ENCODE measurements at regions not wholly inside any gene's neighbourhood (a gene's known extent, or its start where the extent isn't known, plus 50 kb on each side); places are given as distances from the start of the nearest gene placed in this dataset.
"Not testable (repeated sequence)": the region's sequence is repeated elsewhere in the genome, so short reads cannot be mapped to it uniquely, and the experiment has no call there.

DNA sequence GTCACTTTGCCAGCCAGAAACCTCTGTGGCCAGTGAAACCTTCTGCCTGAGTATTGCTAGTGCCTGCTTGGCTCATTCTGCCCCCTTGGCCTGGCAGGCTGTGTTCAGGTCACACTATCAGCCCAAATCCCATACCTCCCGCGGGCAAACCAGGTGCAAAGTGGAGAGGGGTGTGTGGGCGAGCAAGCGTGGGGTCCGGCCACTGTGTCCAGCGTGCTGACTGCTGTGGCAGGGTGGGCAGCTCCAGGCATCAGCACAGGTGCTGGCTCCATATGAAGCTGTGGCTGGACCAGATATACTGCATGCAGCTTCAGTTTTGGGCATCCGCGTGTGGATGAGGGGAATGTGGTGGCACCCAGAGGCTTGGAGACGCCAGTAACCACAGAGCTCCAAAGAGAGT, 576.5 kb upstream of the EDIL3 start:
- DNase-seq (ENCODE audit: low read depth in 1 of 2, low spot score in 1 of 2) = no peak
- Histone ChIP-seq H3K27me3 (no peaks in the 10 kb centered on the region), H3K27ac (no peak overlapping the region), H3K4me3 (no peak overlapping the region), H3K9me3 (ENCODE audit: low read depth) (no peaks in the 10 kb centered on the region), H3K4me1 (ENCODE audit: low read depth) (no peaks in the 10 kb centered on the region), H3K36me3 (no peaks in the 10 kb centered on the region)
- no peak for TF ChIP-seq CTCF (IDR thresholded peaks at IDR 0.05; ENCODE audit: low read depth, low read length)

GRCh38 chr5:84961903-84962302, 577.2 kb upstream of the EDIL3 start:
- Histone ChIP-seq H3K27ac (no peak overlapping the region), H3K9me3 (ENCODE audit: low read depth) (no peaks in the 10 kb centered on the region), H3K27me3 (no peaks in the 10 kb centered on the region), H3K4me1 (ENCODE audit: low read depth) (no peaks in the 10 kb centered on the region), H3K4me3 (no peak overlapping the region), H3K36me3 (no peaks in the 10 kb centered on the region)
- no peak for DNase-seq (ENCODE audit: low read depth in 1 of 2, low spot score in 1 of 2)
- no peak for TF ChIP-seq CTCF (IDR thresholded peaks at IDR 0.05; ENCODE audit: low read depth, low read length)

DNA sequence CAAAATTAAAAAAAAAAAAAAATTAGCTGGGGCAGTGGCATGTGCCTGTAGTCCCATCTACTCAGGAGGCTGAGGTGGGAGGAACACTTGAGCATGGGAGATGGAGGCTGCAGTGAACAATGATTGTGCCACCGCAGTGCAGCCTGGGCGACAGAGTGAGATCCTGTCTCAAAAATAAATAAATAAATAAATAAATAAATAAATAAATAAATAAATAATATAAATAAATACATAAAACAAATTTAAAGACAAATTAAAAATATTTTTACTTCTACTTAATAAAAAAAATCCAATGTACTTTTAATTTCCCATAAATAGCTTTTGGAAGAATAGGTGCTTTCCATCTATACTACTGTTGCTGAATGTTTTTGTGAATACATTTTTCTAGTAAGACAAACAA, 598.4 kb upstream of the EDIL3 start:
- H3K27me3 ChIP-seq = no peaks in the 10 kb centered on the region
- no peak overlapping the region for H3K4me3 ChIP-seq
- no peaks in the 10 kb centered on the region for H3K9me3 ChIP-seq (ENCODE audit: low read depth)
- no peaks in the 10 kb centered on the region for H3K36me3 ChIP-seq
- no peak for DNase-seq (ENCODE audit: low read depth in 1 of 2, low spot score in 1 of 2)
- H3K4me1 ChIP-seq (ENCODE audit: low read depth) = no peaks in the 10 kb centered on the region
- H3K27ac ChIP-seq = no peak overlapping the region
- no peak for TF ChIP-seq CTCF (IDR thresholded peaks at IDR 0.05; ENCODE audit: low read depth, low read length)

- Histone ChIP-seq H3K9me3 (ENCODE audit: low read depth) (no peaks in the 10 kb centered on the region), H3K4me1 (ENCODE audit: low read depth) (no peaks in the 10 kb centered on the region), H3K4me3 (no peak overlapping the region), H3K36me3 (no peaks in the 10 kb centered on the region), H3K27ac (no peak overlapping the region), H3K27me3 (no peaks in the 10 kb centered on the region)
- DNase-seq (ENCODE audit: low read depth in 1 of 2, low spot score in 1 of 2) = no peak
- TF ChIP-seq CTCF (IDR thresholded peaks at IDR 0.05; ENCODE audit: low read depth, low read length) = no peak
These were observed 600.5 kb upstream of the EDIL3 start for GRCh38 chr5:84985148-84985547.

DNA sequence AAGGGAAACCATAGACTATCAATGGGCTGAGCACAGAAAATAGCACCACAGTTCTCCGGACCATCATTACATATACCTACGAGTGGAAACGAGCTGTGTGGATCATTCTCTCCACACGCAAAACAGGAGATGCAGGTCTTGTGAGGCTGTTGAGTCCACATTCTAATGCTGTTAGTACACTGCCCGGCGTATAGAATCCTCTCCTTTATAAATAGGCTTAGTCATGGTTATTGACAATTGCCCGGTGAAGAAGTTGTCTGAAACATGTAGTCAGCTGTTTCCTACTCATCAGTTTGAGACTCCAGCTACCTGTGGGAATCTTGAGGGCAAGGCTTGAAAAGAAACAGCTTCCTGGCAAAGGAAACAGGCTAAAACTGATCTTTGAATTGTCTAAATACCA, 602.0 kb upstream of the EDIL3 start:
- H3K27ac ChIP-seq = no peak overlapping the region
- H3K27me3 ChIP-seq = no peaks in the 10 kb centered on the region
- H3K4me3 ChIP-seq = no peak overlapping the region
- no peak for TF ChIP-seq CTCF (IDR thresholded peaks at IDR 0.05; ENCODE audit: low read depth, low read length)
- H3K36me3 ChIP-seq = no peaks in the 10 kb centered on the region
- no peak for DNase-seq (ENCODE audit: low read depth in 1 of 2, low spot score in 1 of 2)
- no peaks in the 10 kb centered on the region for H3K9me3 ChIP-seq (ENCODE audit: low read depth)
- no peaks in the 10 kb centered on the region for H3K4me1 ChIP-seq (ENCODE audit: low read depth)

GRCh38 chr5:85000671-85001070, 616.0 kb upstream of the EDIL3 start:
- no peak overlapping the region for H3K27ac ChIP-seq
- no peaks in the 10 kb centered on the region for H3K9me3 ChIP-seq (ENCODE audit: low read depth)
- peak in 1 of 2 donors; percentile 1 for DNase-seq (ENCODE audit: low read depth in 1 of 2, low spot score in 1 of 2)
- H3K27me3 ChIP-seq = no peaks in the 10 kb centered on the region
- TF ChIP-seq CTCF (IDR thresholded peaks at IDR 0.05; ENCODE audit: low read depth, low read length) = no peak
- H3K36me3 ChIP-seq = no peaks in the 10 kb centered on the region
- no peak overlapping the region for H3K4me3 ChIP-seq
- no peaks in the 10 kb centered on the region for H3K4me1 ChIP-seq (ENCODE audit: low read depth)

DNA sequence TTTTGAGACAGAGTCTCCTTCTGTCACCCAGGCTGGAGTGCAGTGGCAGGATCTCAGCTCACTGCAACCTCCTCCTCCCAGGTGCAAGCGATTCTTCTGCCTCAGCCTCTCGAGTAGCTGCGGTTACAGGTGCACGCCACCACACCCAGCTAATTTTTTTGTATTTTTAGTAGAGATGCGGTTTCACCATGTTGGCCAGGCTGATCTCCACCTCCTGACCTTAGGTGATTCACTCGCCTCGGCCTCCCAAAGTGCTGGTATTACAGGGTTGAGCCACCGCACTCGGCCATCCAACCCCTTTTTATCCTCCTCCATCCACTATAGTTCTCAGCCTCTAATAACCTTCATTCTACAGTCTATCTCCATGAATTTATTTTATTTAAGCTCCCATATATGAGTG, 617.3 kb upstream of the EDIL3 start:
- H3K27ac ChIP-seq; H3K4me1 ChIP-seq (ENCODE audit: low read depth); H3K4me3 ChIP-seq; H3K9me3 ChIP-seq (ENCODE audit: low read depth); H3K27me3 ChIP-seq; H3K36me3 ChIP-seq; DNase-seq (ENCODE audit: low read depth in 1 of 2, low spot score in 1 of 2): not testable (repeated sequence)

Data from cardiac muscle cell (in vitro differentiated cells and primary cell).